ENCODE measurements at regions not wholly inside any gene's neighbourhood (a gene's known extent, or its start where the extent isn't known, plus 50 kb on each side); places are given as distances from the start of the nearest gene placed in this dataset.

DNA sequence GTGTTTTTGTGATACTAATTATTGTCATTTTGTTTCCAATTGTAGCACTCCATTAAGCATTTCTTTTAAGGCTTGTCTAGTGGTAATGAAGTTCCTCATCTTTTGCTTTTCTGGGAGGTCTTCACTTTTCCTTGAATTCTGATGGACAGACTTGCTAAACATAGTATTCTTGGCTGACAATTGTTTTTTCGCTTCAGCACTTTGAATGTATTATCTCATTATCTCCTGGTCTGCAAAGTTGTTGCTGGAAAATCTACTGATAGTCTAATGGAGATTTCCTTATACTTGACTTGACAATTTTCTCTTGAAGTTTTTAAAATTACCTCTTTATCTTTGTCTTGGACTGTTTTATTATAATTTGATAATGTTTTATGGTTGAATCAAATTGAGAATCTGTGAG, 147.5 kb downstream of the FAM174A start:
- TF ChIP-seq CTCF (IDR thresholded peaks at IDR 0.05): no peak
- TF ChIP-seq POLR2A (IDR thresholded peaks at IDR 0.05): no peak

Measured in body of pancreas (tissue), 4 donors.